HAP-1 (cell line): ENCODE measurements at regions not wholly inside any gene's neighbourhood (a gene's known extent, or its start where the extent isn't known, plus 50 kb on each side); places are given as distances from the start of the nearest gene placed in this dataset.
"Not testable (repeated sequence)": the region's sequence is repeated elsewhere in the genome, so short reads cannot be mapped to it uniquely, and the experiment has no call there.

Experiments
- DNase-seq, 2 experiments: peaks; one replicate each; pipeline ENCODE4 v3.0.0-alpha.2; 2016 to 2020; ENCODE audit warnings: low spot score in 2 of 2
- H3K27me3 ChIP-seq: fragments of 250-450 bp; sonication (Bioruptor Pico); 2 replicates; pipeline ENCODE4 v1.5.1; 2020; ENCODE audit warnings: low read depth, mild to moderate bottlenecking, moderate library complexity
- H3K36me3 ChIP-seq: fragments of 250-450 bp; sonication (Bioruptor Pico); replicated peaks from 2 replicates; pipeline ENCODE4 v1.5.1; 2020; ENCODE audit warnings: mild to moderate bottlenecking
- H3K4me1 ChIP-seq: fragments of 250-450 bp; sonication (Bioruptor Pico); 2 replicates; pipeline ENCODE4 v1.5.1; 2020; ENCODE audit warnings: mild to moderate bottlenecking
- H3K4me3 ChIP-seq: fragments of 250-450 bp; sonication (Bioruptor Pico); 2 replicates; pipeline ENCODE4 v1.5.1; 2020; ENCODE audit warnings: mild to moderate bottlenecking, moderate library complexity
- H3K9me3 ChIP-seq: fragments of 250-450 bp; sonication (Bioruptor Pico); 2 replicates; pipeline ENCODE4 v1.5.1; 2020; ENCODE audit warnings: mild to moderate bottlenecking, moderate library complexity
- in situ Hi-C: fragments of 300-500 bp; cut with MboI; formaldehyde crosslinking; loops from 3 replicates; pipeline ENCODE4 v1.14.3; 2020; ENCODE audit warnings: low sequenced_read_pairs, inconsistent platforms, mixed read lengths

GRCh38 chr22:44624689-44625420 is 77.1 kb upstream of the PRR5 start:
- no peak for DNase-seq
- no peaks in the 10 kb centered on the region for H3K4me1 ChIP-seq
- no peaks in the 10 kb centered on the region for H3K36me3 ChIP-seq
- no peaks in the 10 kb centered on the region for H3K9me3 ChIP-seq
- no peak overlapping the region for H3K4me3 ChIP-seq
- in situ Hi-C loops = loop anchor here (5.0 to 25.0 kb wide), 3 partner anchors 540 to 1238 kb away; no protein-coding TSS in a partner anchor
- no peaks in the 10 kb centered on the region for H3K27me3 ChIP-seq

- no peaks in the 10 kb centered on the region for H3K4me1 ChIP-seq
- H3K27me3 ChIP-seq = no peaks in the 10 kb centered on the region
- no peaks in the 10 kb centered on the region for H3K9me3 ChIP-seq
- no peaks in the 10 kb centered on the region for H3K36me3 ChIP-seq
- peak in 1 of 2 experiments; percentile 48 for DNase-seq
- H3K4me3 ChIP-seq = no peak overlapping the region
- in situ Hi-C loops = loop anchor here (10.0 kb wide), 1 partner anchor 539 kb away; no protein-coding TSS in a partner anchor
These were observed 78.1 kb upstream of the PRR5 start for GRCh38 chr22:44623771-44624510.

- Histone ChIP-seq H3K4me3 (no peak overlapping the region), H3K27me3 (no peaks in the 10 kb centered on the region), H3K9me3 (no peaks in the 10 kb centered on the region), H3K36me3 (no peaks in the 10 kb centered on the region), H3K4me1 (no peaks in the 10 kb centered on the region)
- no peak for DNase-seq
- in situ Hi-C loops = loop anchor here (10.0 kb wide), 1 partner anchor 538 kb away; no protein-coding TSS in a partner anchor
These were observed 79.3 kb upstream of the PRR5 start for GRCh38 chr22:44622679-44623078.

- DNase-seq = peak in 1 of 2 experiments; percentile 52
- no peaks in the 10 kb centered on the region for H3K27me3 ChIP-seq
- in situ Hi-C loops = loop anchor here (10.0 kb wide), 1 partner anchor 537 kb away; no protein-coding TSS in a partner anchor
- H3K9me3 ChIP-seq = no peaks in the 10 kb centered on the region
- no peaks in the 10 kb centered on the region for H3K4me1 ChIP-seq
- no peak overlapping the region for H3K4me3 ChIP-seq
- no peaks in the 10 kb centered on the region for H3K36me3 ChIP-seq
These were observed 79.9 kb upstream of the PRR5 start for GRCh38 chr22:44622147-44622427.

GRCh38 chr22:44621401-44622146 is 80.4 kb upstream of the PRR5 start:
- H3K4me3 ChIP-seq = no peak overlapping the region
- H3K9me3 ChIP-seq = no peaks in the 10 kb centered on the region
- H3K27me3 ChIP-seq = no peaks in the 10 kb centered on the region
- H3K36me3 ChIP-seq = no peaks in the 10 kb centered on the region
- in situ Hi-C loops = loop anchor here (10.0 kb wide), 1 partner anchor 537 kb away; no protein-coding TSS in a partner anchor
- H3K4me1 ChIP-seq = no peaks in the 10 kb centered on the region
- no peak for DNase-seq

- no peaks in the 10 kb centered on the region for H3K27me3 ChIP-seq
- H3K4me3 ChIP-seq = no peak overlapping the region
- no peaks in the 10 kb centered on the region for H3K9me3 ChIP-seq
- no peaks in the 10 kb centered on the region for H3K36me3 ChIP-seq
- H3K4me1 ChIP-seq = no peaks in the 10 kb centered on the region
- in situ Hi-C loops = loop anchor here (10.0 kb wide), 1 partner anchor 536 kb away; no protein-coding TSS in a partner anchor
- no peak for DNase-seq
These were observed 81.2 kb upstream of the PRR5 start for GRCh38 chr22:44620841-44621257.

- peak; percentile 32 to 90 for DNase-seq
- H3K4me1 ChIP-seq = no peaks in the 10 kb centered on the region
- no peaks in the 10 kb centered on the region for H3K27me3 ChIP-seq
- H3K9me3 ChIP-seq = no peaks in the 10 kb centered on the region
- H3K4me3 ChIP-seq = no peak overlapping the region
- in situ Hi-C loops = loop anchor here (10.0 kb wide), 1 partner anchor 535 kb away; no protein-coding TSS in a partner anchor
- H3K36me3 ChIP-seq = no peaks in the 10 kb centered on the region
These were observed 81.7 kb upstream of the PRR5 start for GRCh38 chr22:44620129-44620840.

- not testable (repeated sequence) for H3K4me3 ChIP-seq, DNase-seq, H3K36me3 ChIP-seq, H3K4me1 ChIP-seq, H3K27me3 ChIP-seq, H3K9me3 ChIP-seq
- in situ Hi-C loops = loop anchor here (10.0 kb wide), 1 partner anchor 535 kb away; no protein-coding TSS in a partner anchor
These were observed 82.4 kb upstream of the PRR5 start for GRCh38 chr22:44619560-44620128.

- H3K4me3 ChIP-seq, H3K4me1 ChIP-seq, H3K27me3 ChIP-seq, H3K9me3 ChIP-seq, H3K36me3 ChIP-seq, in situ Hi-C loops, DNase-seq: not testable (repeated sequence)
These were observed 83.1 kb upstream of the PRR5 start for GRCh38 chr22:44618910-44619309.

GRCh38 chr22:44618400-44618799 is 83.6 kb upstream of the PRR5 start:
- no peaks in the 10 kb centered on the region for H3K9me3 ChIP-seq
- in situ Hi-C loops = no loop called here
- no peak overlapping the region for H3K4me3 ChIP-seq
- H3K27me3 ChIP-seq = no peaks in the 10 kb centered on the region
- H3K4me1 ChIP-seq = no peaks in the 10 kb centered on the region
- no peak for DNase-seq
- H3K36me3 ChIP-seq = no peaks in the 10 kb centered on the region

GRCh38 chr22:44617828-44618227 is 84.2 kb upstream of the PRR5 start:
- Histone ChIP-seq H3K4me1 (no peaks in the 10 kb centered on the region), H3K9me3 (no peaks in the 10 kb centered on the region), H3K27me3 (no peaks in the 10 kb centered on the region), H3K36me3 (no peaks in the 10 kb centered on the region), H3K4me3 (no peak overlapping the region)
- in situ Hi-C loops = no loop called here
- DNase-seq = no peak

GRCh38 chr22:44616882-44617655 is 84.9 kb upstream of the PRR5 start:
- H3K27me3 ChIP-seq = no peaks in the 10 kb centered on the region
- H3K9me3 ChIP-seq = peaks cover 4% of the 10 kb centered on the region; the same call in 1 of the 2 replicates
- no peak for DNase-seq
- H3K4me3 ChIP-seq = no peak overlapping the region
- no peaks in the 10 kb centered on the region for H3K36me3 ChIP-seq
- no peaks in the 10 kb centered on the region for H3K4me1 ChIP-seq
- in situ Hi-C loops = no loop called here
